CD4-positive, alpha-beta T cell treated with Interleukin-17A for 1 hour (primary cell): ENCODE measurements at regions not wholly inside any gene's neighbourhood (a gene's known extent, or its start where the extent isn't known, plus 50 kb on each side); places are given as distances from the start of the nearest gene placed in this dataset.

Experiments
- DNase-seq: peaks from one replicate; pipeline ENCODE4 v3.0.0-alpha.2; 2020

DNA sequence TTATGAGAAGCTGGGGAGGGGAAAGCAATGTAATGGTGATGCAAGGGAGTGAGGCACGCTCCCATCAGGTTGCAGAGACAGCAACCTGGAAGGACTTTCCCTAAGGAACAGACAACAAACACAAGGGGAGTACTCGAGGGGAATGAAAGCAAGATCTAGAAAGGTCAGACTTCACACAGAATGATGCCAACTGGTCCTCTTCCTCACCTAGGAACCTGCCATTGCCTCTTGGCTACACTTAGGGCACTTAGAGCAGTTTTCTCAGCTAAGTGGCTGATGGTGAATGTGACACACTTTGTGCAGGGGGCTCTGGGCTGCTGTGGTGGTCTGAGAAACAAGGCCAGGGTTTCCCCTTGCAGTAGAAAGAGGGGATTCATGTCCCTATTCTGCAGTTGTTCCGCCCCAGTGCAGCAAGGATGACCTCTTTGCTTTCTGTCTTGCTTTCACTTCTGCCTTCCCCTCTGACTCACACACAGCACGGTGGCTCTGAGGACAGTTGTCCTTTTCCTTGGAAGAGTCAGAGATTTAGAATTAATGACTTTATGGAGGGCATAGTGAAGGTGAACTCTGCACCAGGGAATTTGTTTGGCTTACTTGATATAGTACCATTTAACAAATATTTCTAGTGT, 394.0 kb upstream of the KLF4 start:
- DNase-seq: no peak

DNA sequence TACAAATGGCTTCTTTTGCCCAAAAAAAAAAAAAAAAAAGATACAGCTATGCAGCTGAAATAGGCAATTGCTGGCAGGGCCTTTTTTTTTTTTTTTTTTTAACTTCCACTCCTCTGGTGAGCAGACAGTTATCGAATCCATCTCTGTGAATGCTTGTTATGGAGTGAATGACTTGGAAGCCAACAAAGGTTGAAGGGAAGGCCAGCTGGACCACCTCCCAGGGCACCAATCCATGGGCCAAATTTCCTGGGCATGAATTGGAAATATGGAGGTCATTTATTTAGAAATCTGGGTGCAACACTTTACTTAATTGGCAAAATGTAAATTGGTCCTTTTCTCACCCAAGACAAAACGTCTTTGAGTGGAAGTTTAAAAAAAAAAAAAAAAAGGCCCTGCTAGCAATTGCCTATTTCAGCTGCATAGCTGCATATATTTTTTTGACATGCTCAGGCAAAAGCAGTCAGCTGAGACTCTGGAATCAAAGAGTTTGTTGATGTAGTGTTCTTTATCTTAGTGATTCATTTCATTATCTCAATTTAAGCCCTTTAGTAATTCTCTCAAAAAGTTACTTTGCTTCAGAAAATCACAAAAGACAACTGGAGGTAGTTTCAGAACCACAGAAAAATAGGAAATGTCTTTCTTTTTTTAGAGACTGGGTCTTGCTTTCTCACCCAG, 392.2 kb upstream of the KLF4 start:
- DNase-seq: no peak

DNA sequence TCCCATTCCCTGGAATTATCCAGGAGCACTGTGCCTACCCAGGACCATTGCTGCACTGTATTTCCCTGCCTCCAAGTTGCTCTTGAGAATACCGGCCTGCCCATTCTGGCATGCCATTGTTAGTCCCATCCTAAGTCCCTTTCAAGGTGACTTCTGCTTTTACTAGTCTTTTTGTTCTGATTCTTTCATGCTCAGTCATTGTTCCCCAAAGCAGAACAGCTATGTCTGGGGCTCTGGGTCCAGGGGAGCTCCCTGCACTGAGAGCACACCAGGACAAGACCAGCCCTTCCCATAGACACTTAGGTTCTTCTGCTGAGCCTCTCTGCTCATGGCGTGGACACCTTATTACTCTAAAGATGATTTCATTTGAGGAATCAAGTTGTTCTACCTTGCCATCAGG, 388.9 kb upstream of the KLF4 start:
- no peak for DNase-seq

DNA sequence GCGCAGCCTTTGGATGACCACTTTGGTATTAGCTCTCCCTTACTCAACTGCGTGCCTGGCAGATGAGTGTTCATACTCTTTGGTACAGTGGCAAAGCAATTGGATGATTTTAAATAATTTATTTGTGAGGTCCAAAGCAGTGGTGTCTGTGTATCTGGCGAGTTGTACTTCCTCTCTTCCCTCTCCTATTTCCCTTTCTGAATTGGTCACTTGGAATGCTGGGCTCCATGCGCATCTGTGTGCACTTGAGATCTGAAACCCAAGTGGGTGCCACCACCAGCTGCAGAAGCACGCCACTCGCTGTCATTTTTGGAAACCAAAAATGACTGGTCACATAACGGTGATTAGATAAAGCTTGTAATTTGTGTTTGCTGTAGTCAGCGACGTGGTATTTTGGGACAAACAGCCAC, 386.0 kb upstream of the KLF4 start:
- DNase-seq: no peak

DNA sequence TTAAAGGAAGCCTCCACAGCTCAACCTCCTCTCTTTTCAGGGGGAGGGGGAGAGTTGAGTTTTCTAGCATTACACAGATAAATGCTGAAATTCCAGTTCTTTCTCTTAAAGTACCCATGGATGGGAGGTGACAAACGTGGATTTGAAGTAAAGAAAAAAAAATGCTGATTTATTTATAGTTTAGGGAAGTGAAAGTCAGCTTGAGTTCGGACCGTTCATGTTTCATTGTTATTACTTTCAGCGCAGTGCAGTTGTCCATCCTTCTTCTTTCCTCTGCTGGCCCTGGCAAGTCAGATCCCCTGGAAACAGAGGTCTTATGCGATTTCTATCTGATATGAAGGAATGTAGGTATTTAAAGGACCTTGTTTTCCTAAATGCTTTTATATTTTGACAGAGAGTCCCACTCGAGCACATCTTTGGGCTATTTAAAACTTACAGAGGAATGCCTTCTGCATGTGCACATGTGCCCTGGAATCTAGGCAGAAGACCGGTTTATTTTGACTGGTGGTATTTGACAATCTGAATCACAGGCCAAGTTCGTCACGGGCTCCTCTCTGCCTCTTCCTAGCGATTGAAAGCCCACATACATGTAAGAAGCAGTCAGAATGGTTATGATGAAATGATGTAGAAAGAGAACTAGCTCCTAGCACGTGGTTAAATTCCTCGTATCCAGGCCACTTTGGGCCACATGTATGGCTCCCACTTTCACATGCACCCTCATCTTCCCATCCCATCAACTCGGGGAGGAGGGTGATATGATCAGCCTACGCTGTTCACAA, 385.2 kb upstream of the KLF4 start:
- no peak for DNase-seq

DNA sequence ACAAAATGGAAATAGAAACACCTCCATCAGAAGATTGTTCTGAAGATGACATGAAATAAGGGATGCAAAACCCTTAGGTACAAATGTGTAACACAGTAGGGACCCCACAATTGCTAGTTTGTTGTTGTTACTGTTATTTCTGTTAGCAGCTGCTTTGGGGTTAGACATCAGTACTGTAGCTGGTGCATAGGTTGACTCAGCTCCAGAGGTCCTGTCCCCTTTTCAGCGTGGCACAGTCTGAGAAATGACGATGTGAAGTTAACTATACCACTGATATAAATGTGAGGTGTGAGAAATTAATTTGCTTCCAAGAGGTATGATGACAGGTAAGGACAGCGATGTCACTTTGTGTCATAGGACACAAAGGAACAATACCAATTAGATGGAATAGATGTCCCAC, 384.6 kb upstream of the KLF4 start:
- DNase-seq: no peak

DNA sequence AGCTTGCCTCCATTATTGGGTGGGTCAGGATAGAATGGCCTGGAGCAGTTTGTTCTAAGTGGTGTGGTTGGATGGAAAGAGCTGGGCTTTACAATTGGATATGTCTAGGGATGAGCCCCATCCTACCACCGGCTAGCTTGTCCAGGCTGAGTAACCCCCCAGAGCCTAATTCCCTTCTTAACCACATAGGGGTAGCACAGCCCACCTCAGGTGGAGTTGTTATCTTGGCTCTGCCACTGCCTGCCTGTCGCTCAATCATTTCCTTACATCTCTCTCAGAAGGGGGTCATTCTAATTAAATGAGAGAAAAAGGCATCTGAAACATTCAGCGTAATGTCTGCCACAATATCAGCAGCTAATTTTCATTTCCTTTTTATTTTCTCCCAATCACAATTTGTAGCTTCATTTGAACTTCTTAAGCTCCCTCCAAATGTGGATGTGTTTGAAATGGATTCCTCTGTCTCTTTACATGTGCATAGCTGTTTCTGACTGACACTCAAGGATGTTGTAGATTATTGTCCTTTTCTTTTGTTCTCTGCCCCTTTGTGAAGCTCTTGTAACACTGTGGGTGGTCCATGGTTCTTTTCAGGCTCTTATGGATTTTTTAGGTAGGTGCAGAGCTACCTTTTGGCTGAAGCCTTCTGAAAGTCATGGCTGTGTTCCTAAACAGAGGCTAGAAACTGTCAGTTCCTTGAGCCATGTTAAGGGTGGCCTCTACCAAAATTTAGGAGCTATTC, 383.1 kb upstream of the KLF4 start:
- DNase-seq: no peak

DNA sequence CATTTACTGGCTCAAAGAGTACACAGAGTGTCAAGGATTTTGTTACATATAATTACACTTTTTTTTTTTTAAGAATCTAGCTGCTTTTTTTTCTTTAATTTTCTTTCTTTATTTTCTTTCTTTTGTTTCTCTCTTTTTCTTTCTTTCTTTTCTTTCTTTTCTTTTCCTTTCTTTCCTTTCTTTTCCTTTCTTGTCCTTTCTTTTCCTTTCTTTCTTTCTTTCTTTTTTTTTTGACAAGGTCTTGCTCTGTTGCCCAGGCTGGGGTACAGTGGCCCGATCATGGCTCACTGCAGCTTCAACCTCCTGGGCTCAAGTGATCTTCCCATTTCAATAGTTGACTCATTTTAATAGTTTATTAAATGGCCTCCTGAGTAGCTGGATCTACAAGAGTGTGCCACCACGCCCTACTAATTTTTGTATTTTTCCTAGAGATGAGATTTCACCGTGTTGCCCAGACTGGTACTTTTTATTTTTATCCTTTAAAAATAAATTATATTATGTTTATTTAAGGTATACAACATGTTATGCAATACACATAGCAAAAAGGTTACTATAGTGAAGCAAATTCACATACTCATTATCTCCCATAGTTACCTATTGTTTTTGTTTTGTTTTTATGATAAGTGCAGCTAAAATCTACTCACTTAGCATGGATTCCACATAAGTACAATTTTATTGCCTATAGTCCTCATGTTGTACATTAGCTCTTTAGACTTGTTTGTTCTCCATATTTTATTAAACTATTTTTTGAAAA, 381.5 kb upstream of the KLF4 start:
- no peak for DNase-seq

DNA sequence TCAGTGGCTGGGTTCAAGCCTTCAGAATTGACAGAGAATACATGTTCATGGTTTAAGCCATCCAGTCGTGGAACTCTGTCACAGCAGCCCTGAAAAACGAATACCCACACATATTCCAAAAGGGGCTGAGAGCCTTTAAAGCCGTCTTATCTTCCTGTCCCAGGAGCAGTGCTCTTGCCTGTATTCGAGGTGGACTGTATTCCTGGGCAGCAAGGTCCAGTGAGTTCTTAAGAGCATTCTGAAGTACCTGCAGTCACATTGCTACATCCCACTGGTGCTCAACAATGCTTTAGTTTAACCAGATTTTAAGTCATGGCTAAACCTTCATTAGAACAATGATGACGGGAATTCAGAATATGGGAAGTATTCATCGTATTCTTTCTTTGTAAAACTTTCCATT, 380.7 kb upstream of the KLF4 start:
- DNase-seq: no peak

DNA sequence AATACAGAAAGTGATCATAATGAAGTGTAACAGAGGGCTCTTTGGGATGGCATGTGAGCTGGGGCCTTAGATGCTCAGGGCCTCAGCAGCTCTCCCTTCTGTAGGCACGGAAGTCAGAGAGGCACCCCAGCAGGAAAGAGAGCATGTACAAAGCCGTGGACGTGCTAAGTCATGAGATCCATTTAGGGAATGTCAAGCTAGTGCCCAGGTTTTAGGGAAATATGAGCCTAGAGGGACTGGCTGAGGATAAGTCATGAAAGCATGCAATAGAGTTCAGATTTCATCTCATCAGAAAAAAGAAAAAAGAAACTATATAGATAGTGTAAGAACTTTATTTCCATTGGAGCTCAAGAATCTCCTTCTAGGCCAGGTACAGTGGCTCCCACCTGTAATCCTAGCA, 379.5 kb upstream of the KLF4 start:
- no peak for DNase-seq

DNA sequence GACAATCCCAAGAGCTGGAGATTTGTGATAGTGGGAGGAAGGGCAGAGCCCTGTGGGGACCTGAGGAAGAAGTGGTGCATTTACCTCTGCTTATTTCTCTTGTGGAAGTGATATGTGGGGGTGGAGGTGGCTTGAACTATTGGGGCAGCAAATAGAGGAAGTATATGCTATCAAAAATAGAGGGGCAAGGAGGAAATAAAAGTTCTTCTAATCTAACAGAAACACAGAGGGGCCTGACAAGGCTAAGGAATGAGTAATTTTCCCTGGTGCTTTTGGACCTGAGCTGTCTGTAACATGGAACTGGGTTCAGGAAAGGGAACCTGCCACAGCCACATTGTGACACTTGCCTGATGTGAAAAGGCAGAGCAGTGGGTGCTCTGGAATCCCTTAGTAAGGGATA, 378.6 kb upstream of the KLF4 start:
- DNase-seq: no peak

DNA sequence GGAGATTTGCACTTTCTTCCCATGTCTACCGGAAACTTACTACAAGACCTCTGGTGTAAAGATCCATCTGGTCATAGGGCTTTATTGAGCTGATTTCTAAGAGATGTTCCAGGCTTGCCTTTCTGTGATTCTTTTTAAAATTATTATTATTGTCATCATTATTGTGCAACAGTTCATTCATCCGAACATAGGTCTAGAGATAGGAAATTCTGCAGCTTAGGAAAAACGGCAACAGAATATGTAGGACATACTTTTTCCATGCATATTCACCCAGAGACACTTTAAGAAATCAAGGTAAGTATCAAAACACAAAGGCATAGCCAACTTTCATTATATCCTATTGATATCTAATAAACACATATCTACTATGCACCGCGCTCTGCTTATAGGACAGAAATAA, 378.2 kb upstream of the KLF4 start:
- DNase-seq: no peak

DNA sequence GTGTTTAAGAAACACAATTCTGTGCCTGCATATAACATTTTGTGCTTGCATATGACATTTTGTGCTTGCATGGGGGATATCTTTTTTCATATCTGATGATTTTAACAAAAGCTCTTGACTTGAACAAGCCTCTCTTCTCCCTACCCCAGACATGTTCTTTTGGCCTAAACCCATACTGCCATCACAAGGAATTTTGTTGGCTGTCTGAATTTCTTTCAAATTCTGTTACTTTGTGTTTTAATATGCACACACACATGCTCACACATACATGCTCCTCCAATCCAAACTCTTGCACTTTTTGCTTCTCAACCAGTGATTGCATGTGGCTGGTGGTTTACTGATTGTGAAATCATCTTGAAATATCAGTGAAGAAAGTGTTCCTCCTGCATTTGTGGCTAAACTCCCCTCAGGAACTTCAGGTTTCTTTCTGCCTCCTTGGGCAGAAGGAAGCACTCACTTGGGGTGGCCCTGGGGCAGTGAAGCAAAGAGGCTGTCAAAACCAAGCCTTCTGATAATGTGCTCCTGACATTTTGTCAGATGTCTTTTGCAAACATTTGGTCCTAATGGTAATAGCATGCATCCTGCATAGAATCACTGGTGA, 377.2 kb upstream of the KLF4 start:
- DNase-seq: no peak

DNA sequence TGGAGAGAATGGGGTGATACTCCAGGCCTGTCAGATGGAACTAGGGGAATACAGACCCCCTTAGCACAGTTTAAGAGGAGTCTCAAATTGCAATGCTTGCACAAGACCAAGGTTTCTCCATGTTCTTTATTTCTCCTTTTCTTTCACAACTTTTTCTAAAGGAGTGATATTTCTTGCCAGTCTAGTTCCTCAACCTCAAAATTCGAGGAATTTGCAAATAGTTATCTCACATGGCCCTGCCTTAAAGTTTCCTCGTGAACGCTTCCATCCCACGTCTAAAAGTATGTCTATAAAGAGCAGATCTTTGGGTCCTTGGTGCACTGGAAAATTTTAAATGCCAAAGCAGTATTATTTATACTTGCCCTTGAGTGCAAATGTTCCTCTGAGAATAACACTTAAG, 373.8 kb upstream of the KLF4 start:
- no peak for DNase-seq

DNA sequence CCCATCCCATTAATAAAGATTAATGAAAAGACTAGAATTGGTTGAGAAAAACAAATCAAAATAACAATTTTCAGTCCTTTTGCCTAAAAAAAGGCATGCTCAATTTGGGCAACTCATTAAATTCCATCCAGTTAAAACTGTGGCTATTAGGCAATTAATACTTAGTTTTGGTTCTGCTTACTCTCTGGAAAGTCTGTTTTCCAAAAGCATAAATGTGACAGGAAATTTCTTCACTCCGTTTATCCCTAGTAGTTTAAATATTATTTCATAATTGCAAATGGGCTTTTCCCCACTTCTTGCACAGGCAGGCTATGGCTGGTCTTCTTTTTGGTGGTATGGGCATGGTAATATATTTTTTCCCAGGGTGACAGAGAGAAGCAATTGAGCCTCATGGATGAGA, 373.3 kb upstream of the KLF4 start:
- DNase-seq: no peak

DNA sequence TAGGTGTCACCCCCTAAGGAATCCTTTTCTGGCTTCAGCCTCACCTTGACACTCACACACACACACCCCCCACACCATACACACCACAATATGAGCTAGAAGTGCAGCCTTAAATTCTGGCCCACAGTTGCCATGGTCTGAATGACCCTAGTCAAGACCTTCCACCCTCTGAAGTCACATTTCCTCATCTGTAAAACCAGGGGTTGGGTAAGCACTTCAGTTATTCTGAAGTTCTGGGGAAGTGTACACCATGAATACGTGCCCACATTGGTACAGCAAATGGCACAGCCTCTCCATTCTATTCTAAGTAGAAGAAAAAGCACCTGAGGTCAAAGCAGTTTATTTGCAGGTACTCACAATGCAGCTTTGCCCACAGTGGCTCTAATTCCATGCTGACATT, 372.8 kb upstream of the KLF4 start:
- DNase-seq: no peak

DNA sequence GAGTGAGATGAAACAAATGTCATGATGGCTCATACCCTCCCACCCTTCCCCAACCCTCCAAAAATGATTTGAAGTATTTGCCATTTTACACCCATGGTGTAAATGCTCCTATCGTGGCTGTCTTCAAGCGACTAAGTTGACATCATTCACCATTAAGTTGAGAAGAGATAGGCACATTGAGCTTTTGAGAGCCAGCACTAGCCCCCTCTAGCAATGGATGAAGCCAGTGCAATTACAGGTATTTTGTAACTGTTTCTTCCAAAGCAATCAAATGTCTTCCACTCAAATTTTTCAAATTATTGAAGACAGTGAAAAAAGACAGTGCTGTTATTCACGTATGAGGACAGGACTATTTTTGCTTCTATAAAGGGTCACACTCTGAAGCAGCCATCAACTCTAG, 371.5 kb upstream of the KLF4 start:
- no peak for DNase-seq

DNA sequence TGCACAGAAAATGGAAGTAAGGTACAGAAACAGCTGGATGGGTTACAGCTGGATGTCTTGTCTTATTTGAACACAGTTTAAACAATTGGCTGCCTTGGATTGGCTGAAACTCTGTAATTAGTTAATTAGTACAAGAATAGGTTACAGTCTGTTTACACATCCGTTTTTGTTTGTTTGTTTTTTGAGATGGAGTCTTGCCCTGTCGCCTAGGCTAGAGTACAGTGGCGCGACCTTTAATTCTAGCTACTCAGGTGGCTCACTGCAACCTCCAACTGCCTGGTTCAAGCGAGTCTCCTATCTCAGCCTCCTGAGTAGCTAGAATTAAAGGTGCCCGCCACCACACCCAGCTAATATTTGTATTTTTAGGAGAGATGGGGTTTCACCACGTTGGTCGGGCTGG, 368.7 kb upstream of the KLF4 start:
- DNase-seq: no peak

DNA sequence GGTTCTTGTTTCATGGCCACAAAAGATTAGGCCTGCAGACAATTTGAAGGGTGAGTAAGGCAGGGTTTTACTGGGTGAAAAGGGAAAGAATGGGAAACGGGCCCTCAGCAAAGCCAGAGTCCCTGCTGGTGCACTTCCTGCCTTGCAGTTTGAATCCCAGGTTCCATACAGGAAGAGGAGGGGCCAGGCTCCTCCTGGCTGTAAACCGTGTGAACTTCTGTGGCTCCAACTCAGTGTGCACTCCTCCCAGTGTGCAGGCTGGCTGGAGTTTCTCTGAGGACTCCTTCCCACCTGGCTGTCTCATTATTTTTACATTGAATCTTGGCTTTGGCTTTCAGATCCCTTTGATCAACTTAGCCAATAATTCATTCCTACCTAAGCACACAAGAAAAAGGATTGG, 367.1 kb upstream of the KLF4 start:
- DNase-seq: no peak

DNA sequence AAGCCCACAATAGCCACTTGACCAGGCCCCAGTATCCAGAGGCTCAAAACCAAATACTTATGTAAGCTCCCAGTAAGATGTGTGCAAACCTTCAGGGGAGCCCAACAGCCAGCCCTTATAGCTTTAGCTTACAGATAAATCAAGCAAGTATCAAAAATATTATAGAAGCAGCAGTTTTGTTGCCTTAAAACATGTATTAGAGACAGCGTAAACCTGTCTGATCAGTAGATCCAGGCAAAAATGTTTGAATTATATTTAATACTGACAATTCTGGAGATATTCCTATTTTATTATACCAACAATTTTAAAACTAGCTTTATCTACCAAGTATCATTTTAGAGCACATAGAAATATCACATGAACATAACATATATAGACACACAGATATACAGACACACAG, 365.6 kb upstream of the KLF4 start:
- DNase-seq: no peak

DNA sequence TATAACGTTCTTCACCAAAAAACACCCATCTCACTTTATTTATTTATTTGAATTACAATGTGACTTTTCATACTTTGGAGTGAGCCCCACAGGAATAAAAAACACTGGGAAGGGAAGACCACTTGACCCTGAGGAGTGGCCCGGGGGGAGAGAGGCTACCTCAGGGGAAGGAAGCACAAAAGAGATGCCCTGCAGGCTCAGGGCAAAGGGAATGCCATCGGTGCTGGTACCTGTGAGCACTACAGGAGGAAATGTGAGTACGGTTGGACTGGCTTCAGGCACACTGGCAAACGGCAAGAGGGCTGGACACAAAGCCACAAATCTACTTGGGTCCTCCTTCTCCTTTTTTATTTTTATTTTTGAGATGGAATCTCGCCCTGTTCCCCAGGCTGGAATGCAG, 363.9 kb upstream of the KLF4 start:
- DNase-seq: no peak

DNA sequence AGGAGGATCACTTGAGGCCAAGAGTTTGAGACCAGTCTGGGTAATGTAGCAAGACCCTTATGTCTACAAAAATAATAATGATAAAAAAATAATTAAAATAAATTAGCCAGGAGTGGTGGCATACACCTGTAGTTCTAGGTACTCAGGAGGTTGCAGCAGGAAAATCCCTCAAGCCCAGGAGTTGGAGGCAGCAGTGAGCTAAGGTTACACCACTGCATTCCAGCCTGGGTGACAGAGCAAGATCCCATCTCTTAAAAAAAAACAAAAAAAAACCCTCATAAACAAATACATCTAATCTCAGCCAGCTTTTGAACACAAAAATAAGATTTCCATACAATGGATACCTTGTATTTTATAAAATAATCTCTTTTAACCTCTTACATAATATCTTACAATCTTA, 363.3 kb upstream of the KLF4 start:
- DNase-seq: no peak

DNA sequence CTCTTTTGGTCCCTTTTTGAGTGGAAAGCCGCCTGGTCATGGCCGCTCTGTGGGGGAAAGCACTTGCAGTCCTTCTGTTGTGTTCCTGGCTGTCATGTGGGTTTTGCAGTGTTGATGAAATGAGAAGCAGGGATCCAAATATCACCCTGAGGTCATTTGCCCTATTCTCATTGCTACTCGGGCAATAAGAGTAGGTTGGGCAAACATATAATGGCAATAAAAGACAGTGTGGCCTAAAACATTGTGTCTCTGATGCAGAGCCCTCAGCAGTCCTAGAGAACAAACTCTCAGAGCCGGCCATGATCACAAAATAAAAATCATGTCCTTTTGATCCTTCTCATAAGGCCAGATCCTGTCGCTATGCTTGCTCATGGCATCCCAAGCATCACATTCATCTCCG, 361.1 kb upstream of the KLF4 start:
- DNase-seq: no peak
